ENCODE measurements at regions not wholly inside any gene's neighbourhood (a gene's known extent, or its start where the extent isn't known, plus 50 kb on each side); places are given as distances from the start of the nearest gene placed in this dataset.

GRCh38 chr1:5478961-5479360 is 513.3 kb downstream of the NPHP4 start:
- no peak for TF ChIP-seq POLR2A (IDR thresholded peaks at IDR 0.05)
- no peak for TF ChIP-seq CTCF (IDR thresholded peaks at IDR 0.05)
- intact Hi-C loops (cut with DNase I; ENCODE audit: low total_unique reads): no loop called here
- no peak overlapping the region for H3K4me3 ChIP-seq
- no peaks in the 10 kb centered on the region for H3K27me3 ChIP-seq
- H3K9me3 ChIP-seq: no peaks in the 10 kb centered on the region
- H3K27ac ChIP-seq: no peak overlapping the region
- 63 to 74% methylated on average over 6 to 9 of the region's 9 CpGs for WGBS, 2 donors
- H3K36me3 ChIP-seq (ENCODE audit: low read depth, missing control alignments): no peaks in the 10 kb centered on the region
- no peak for DNase-seq
- H3K4me1 ChIP-seq: no peaks in the 10 kb centered on the region

GRCh38 chr1:5478156-5478695 is 514.0 kb downstream of the NPHP4 start:
- no peak overlapping the region for H3K27ac ChIP-seq
- H3K4me1 ChIP-seq: no peaks in the 10 kb centered on the region
- no peaks in the 10 kb centered on the region for H3K36me3 ChIP-seq (ENCODE audit: low read depth, missing control alignments)
- intact Hi-C loops (cut with DNase I; ENCODE audit: low total_unique reads): no loop called here
- WGBS, 2 donors: 78 to 87% methylated on average over 6 of the region's 6 CpGs
- no peak for DNase-seq
- no peaks in the 10 kb centered on the region for H3K27me3 ChIP-seq
- no peaks in the 10 kb centered on the region for H3K9me3 ChIP-seq
- no peak overlapping the region for H3K4me3 ChIP-seq
- TF ChIP-seq POLR2A (IDR thresholded peaks at IDR 0.05): no peak
- no peak for TF ChIP-seq CTCF (IDR thresholded peaks at IDR 0.05)

- intact Hi-C loops (cut with DNase I; ENCODE audit: low total_unique reads): no loop called here
- WGBS, 2 donors: 66 to 73% methylated on average over 11 of the region's 11 CpGs
- no peaks in the 10 kb centered on the region for H3K9me3 ChIP-seq
- H3K27me3 ChIP-seq: no peaks in the 10 kb centered on the region
- no peak for DNase-seq
- no peak overlapping the region for H3K27ac ChIP-seq
- no peaks in the 10 kb centered on the region for H3K36me3 ChIP-seq (ENCODE audit: low read depth, missing control alignments)
- no peak overlapping the region for H3K4me3 ChIP-seq
- H3K4me1 ChIP-seq: no peaks in the 10 kb centered on the region
- no peak for TF ChIP-seq POLR2A (IDR thresholded peaks at IDR 0.05)
- no peak for TF ChIP-seq CTCF (IDR thresholded peaks at IDR 0.05)
Observed at GRCh38 chr1:5477716-5478115, 514.5 kb downstream of the NPHP4 start.

GRCh38 chr1:5475572-5475971 is 516.7 kb downstream of the NPHP4 start:
- no peak overlapping the region for H3K27ac ChIP-seq
- H3K4me1 ChIP-seq: no peaks in the 10 kb centered on the region
- WGBS, 2 donors: 90 to 95% methylated on average over 5 of the region's 5 CpGs
- H3K27me3 ChIP-seq: no peaks in the 10 kb centered on the region
- no peak for TF ChIP-seq POLR2A (IDR thresholded peaks at IDR 0.05)
- TF ChIP-seq CTCF (IDR thresholded peaks at IDR 0.05): no peak
- no peak for DNase-seq
- H3K4me3 ChIP-seq: no peak overlapping the region
- intact Hi-C loops (cut with DNase I; ENCODE audit: low total_unique reads): no loop called here
- H3K9me3 ChIP-seq: no peaks in the 10 kb centered on the region
- H3K36me3 ChIP-seq (ENCODE audit: low read depth, missing control alignments): no peaks in the 10 kb centered on the region

GRCh38 chr1:5473268-5473667 is 519.0 kb downstream of the NPHP4 start:
- Histone ChIP-seq H3K4me3 (no peak overlapping the region), H3K9me3 (no peaks in the 10 kb centered on the region), H3K36me3 (ENCODE audit: low read depth, missing control alignments) (no peaks in the 10 kb centered on the region), H3K27me3 (no peaks in the 10 kb centered on the region), H3K27ac (no peak overlapping the region), H3K4me1 (no peaks in the 10 kb centered on the region)
- intact Hi-C loops (cut with DNase I; ENCODE audit: low total_unique reads): no loop called here
- WGBS, 2 donors: 87 to 90% methylated on average over 8 to 12 of the region's 12 CpGs
- TF ChIP-seq POLR2A (IDR thresholded peaks at IDR 0.05) (no peak), CTCF (IDR thresholded peaks at IDR 0.05) (no peak)
- DNase-seq: no peak
